K562 (cell line): ENCODE measurements at regions not wholly inside any gene's neighbourhood (a gene's known extent, or its start where the extent isn't known, plus 50 kb on each side); places are given as distances from the start of the nearest gene placed in this dataset.

Experiments
- ATAC-seq: fragments of 200-7000 bp; cut with Tn5 transposase; 3 replicates; pipeline ENCODE4 v1.9.1; 2020; ENCODE audit warnings: moderate library complexity
- BruUV-seq: library from RNA; stranded (reverse); fragments of 400-500 nt; replicated peaks from 2 replicates; lab custom pipeline; 2021; lab: Mats Ljungman, UMichigan
- CTCF ChIA-PET: fragments of 300-600 bp; formaldehyde crosslinking; extraction: SDS; loops from one replicate; lab custom pipeline; 2021; ENCODE audit warnings: low intra/inter-chr PET ratio; lab: Yijun Ruan, JAX
- POLR2A ChIA-PET: fragments of 300-600, 350-650 bp; sonication (Branson Sonifier 250); formaldehyde crosslinking; extraction: SDS; loops from one replicate; lab custom pipeline; 2021; ENCODE audit warnings: antibody characterized with exemption, inconsistent platforms; lab: Yijun Ruan, JAX
- DNase-seq, 4 experiments: peaks; one replicate each; pipeline versions ENCODE4 v3.0.0 to v3.0.0-alpha.2; 2011 to 2018; ENCODE audit warnings: low spot score in 3 of 4, mixed read lengths in 3 of 4; ENCODE audit errors: extremely low read depth in 1 of 4
- FAIRE-seq: peaks from 2 replicates; lab custom pipeline; 2011; peaks lifted over from hg19 to GRCh38; lab: Jason Lieb, UNC
- H2AFZ ChIP-seq: 2 replicates; pipeline ENCODE4 v1.6.0; 2011; ENCODE audit warnings: low read depth, low read length, control low read depth, inconsistent platforms
- H3K27ac ChIP-seq: fragments of 200-600 bp; 3 replicates; pipeline ENCODE4 v1.8.0; 2011; ENCODE audit warnings: low read depth, mild to moderate bottlenecking, control low read depth, inconsistent platforms, low read length, moderate library complexity, mixed read lengths; ENCODE audit errors: extremely low read depth
- H3K27me3 ChIP-seq, 2 experiments: fragments of 300-600 bp in 1 of 2; 2 replicates in 1 of 2; 3 replicates in 1 of 2; pipeline versions ENCODE4 v1.6.0 to v1.8.0; 2011; ENCODE audit warnings: inconsistent platforms in 2 of 2, low read length in 2 of 2, mild to moderate bottlenecking in 1 of 2, mixed read lengths in 1 of 2, moderate library complexity in 1 of 2; ENCODE audit not compliant: control insufficient read depth in 2 of 2, insufficient read depth in 2 of 2
- H3K36me3 ChIP-seq: fragments of 300-600 bp; 3 replicates; pipeline ENCODE4 v1.8.0; 2011; ENCODE audit warnings: mild to moderate bottlenecking, low read length, inconsistent platforms; ENCODE audit not compliant: control insufficient read depth, insufficient read depth
- H3K4me1 ChIP-seq, 2 experiments: fragments of 200-600 bp in 1 of 2; replicated peaks in 1 of 2; 2 replicates in 1 of 2; 3 replicates in 1 of 2; pipeline versions ENCODE4 v1.5.1 to v1.8.0; 2011; ENCODE audit warnings: inconsistent platforms in 2 of 2, low read length in 2 of 2, mild to moderate bottlenecking in 1 of 2, mixed read lengths in 1 of 2, moderate library complexity in 1 of 2; ENCODE audit not compliant: control insufficient read depth in 2 of 2, insufficient read depth in 2 of 2
- H3K4me2 ChIP-seq: 2 replicates; pipeline ENCODE4 v1.6.1; 2011; ENCODE audit warnings: low read length, control low read depth, inconsistent platforms, mixed read lengths; ENCODE audit not compliant: insufficient read depth
- H3K4me3 ChIP-seq: fragments of 200-600 bp; sonication (generic), shearing (Covaris generic); 2 replicates; pipeline ENCODE4 v1.5.1; 2016; ENCODE audit warnings: control low read depth, inconsistent platforms
- H3K79me2 ChIP-seq: fragments of 200-600 bp; 3 replicates; pipeline ENCODE4 v1.8.0; 2011; ENCODE audit warnings: low read length, inconsistent platforms; ENCODE audit not compliant: control insufficient read depth, insufficient read depth
- H3K9ac ChIP-seq, 2 experiments: 2 replicates each; pipeline versions ENCODE4 v1.6.0 to v1.6.1; 2011; ENCODE audit warnings: low read depth in 2 of 2, low read length in 2 of 2, control low read depth in 1 of 2, inconsistent platforms in 1 of 2, mild to moderate bottlenecking in 1 of 2, mixed read lengths in 1 of 2; ENCODE audit not compliant: insufficient read depth in 1 of 2
- H3K9me1 ChIP-seq: one replicate; pipeline ENCODE4 v1.6.0; 2011; ENCODE audit warnings: inconsistent platforms, mild to moderate bottlenecking, low read length, moderate library complexity; ENCODE audit not compliant: control insufficient read depth, insufficient read depth
- H3K9me3 ChIP-seq: replicated peaks from 2 replicates; pipeline ENCODE4 v1.5.1; 2011; ENCODE audit warnings: low read depth, low read length, inconsistent platforms; ENCODE audit not compliant: control insufficient read depth, insufficient read depth
- H4K20me1 ChIP-seq: replicated peaks from 2 replicates; pipeline ENCODE4 v1.6.1; 2011; ENCODE audit warnings: low read length, inconsistent platforms, mixed read lengths; ENCODE audit not compliant: control insufficient read depth, insufficient read depth
- ELF4 ChIP-seq: fragments of 450-650 bp; formaldehyde crosslinking; IDR thresholded peaks from 2 replicates; pipeline ENCODE4 v1.4.0; 2022; ENCODE audit warnings: missing genetic modification characterization
- GTF2E2 ChIP-seq: fragments of 200-800 bp; sonication (Bioruptor generic); IDR thresholded peaks from 2 replicates; pipeline ENCODE4 v1.6.1; 2016; ENCODE audit warnings: missing genetic modification characterization, missing compliant biosample characterization
- PKNOX1 ChIP-seq: fragments of 450-650 bp; IDR thresholded peaks from 2 replicates; pipeline ENCODE4 v1.6.1; 2016
- RAD21 ChIP-seq, 2 experiments: fragments of 250-450 bp in 1 of 2; fragments of 450-650 bp in 1 of 2; sonication (Bioruptor Pico) in 1 of 2; formaldehyde crosslinking in 1 of 2; IDR thresholded peaks in 1 of 2; conservative IDR thresholded peaks in 1 of 2; 2 replicates each; pipeline versions ENCODE4 v1.4.0 to v1.8.0; 2020 to 2022; ENCODE audit warnings: mild to moderate bottlenecking in 2 of 2, moderate library complexity in 1 of 2
- REST ChIP-seq, 2 experiments: fragments of 450-650 bp; formaldehyde crosslinking in 1 of 2; IDR thresholded peaks; 2 replicates each; pipeline versions ENCODE4 v1.4.0 to v1.6.1; 2014 to 2020; ENCODE audit warnings: mild to moderate bottlenecking in 2 of 2, borderline replicate concordance in 1 of 2, low read depth in 1 of 2
- RFX1 ChIP-seq: fragments of 450-650 bp; IDR thresholded peaks from 2 replicates; pipeline ENCODE4 v1.6.1; 2016; ENCODE audit warnings: mild to moderate bottlenecking, moderate library complexity
- RFX7 ChIP-seq: fragments of 250-450 bp; sonication (Bioruptor Pico); IDR thresholded peaks from 2 replicates; pipeline ENCODE4 v1.5.1; 2021; ENCODE audit warnings: mild to moderate bottlenecking
- ZBTB26 ChIP-seq: fragments of 450-650 bp; formaldehyde crosslinking; IDR thresholded peaks from 2 replicates; pipeline ENCODE4 v1.4.0; 2022; ENCODE audit warnings: missing genetic modification characterization
- WGBS: fragments of 100-300 bp; shearing (Covaris generic); methylation state at CpG from one replicate; pipeline ENCODE4 v1.1.6; 2016; ENCODE audit warnings: low coverage, mixed read lengths; ENCODE audit not compliant: insufficient coverage; ENCODE audit errors: missing lambda C conversion rate; 5-methylcytosine and 5-hydroxymethylcytosine counted together
- in situ Hi-C: fragments of 300-500 bp; cut with MboI; formaldehyde crosslinking; loops from 4 replicates; pipeline ENCODE4 v1.15.0; 2018; ENCODE audit warnings: inconsistent platforms, mixed read lengths
- intact Hi-C: fragments of 100-400 bp; cut with micrococcal nuclease; formaldehyde crosslinking; loops from 2 replicates; pipeline ENCODE4 v1.14.2; 2022

- no TSS peak for BruUV-seq
- ATAC-seq: peak; percentile 77
- Histone ChIP-seq H3K4me3 (no peak overlapping the region), H4K20me1 (no peaks in the 10 kb centered on the region), H3K27ac (no peak overlapping the region), H3K79me2 (no peaks in the 10 kb centered on the region), H3K9ac (no peak overlapping the region), H3K27me3 (no peaks in the 10 kb centered on the region), H3K4me1 (no peaks in the 10 kb centered on the region), H2AFZ (no peak overlapping the region), H3K9me1 (no peaks in the 10 kb centered on the region), H3K4me2 (no peak overlapping the region), H3K9me3 (no peaks in the 10 kb centered on the region), H3K36me3 (no peaks in the 10 kb centered on the region)
- in situ Hi-C loops: loop anchor here (10.0 to 25.0 kb wide), 2 partner anchors 558 to 775 kb away; partner anchors contain the start of gene SEMA3C
- peak; percentile 14 to 54 (median 15) for DNase-seq
- POLR2A ChIA-PET: no interaction called here
- intact Hi-C loops: loop anchor here (2.0 kb wide), 1 partner anchor 771 kb away; no protein-coding TSS in a partner anchor
- 2% methylated on average over 9 of the region's 9 CpGs for WGBS
- FAIRE-seq: peak; percentile 6
- CTCF ChIA-PET: interaction anchor here (2.5 kb wide), 1 partner anchor 771 kb away, joined by 11 read pairs; no protein-coding TSS in a partner anchor
- TF ChIP-seq RFX1: peak; percentile 58
- no peak for TF ChIP-seq ZBTB26 (CRISPR knock-in tag)
- TF ChIP-seq REST (IDR thresholded peaks at IDR 0.05; ENCODE audit: borderline replicate concordance): peak; percentile 53; the same call in 1 of the 2 replicates
- TF ChIP-seq REST (CRISPR knock-in tag; IDR thresholded peaks at IDR 0.05; ENCODE audit: low read depth): no peak
- no peak for TF ChIP-seq ELF4 (CRISPR knock-in tag)
- TF ChIP-seq PKNOX1: peak; percentile 35; the same call in 1 of the 2 replicates
- TF ChIP-seq GTF2E2 (tag): no peak
- TF ChIP-seq RFX7: no peak
- peak; percentile 62 to 78 for TF ChIP-seq RAD21 (CRISPR knock-in tag; conservative IDR thresholded peaks at IDR 0.05 in 1 of 2, IDR thresholded peaks at IDR 0.05 in 1 of 2)
These were observed 299.8 kb downstream of the HGF start for GRCh38 chr7:81469869-81470723.
